D721Med (cell line): ENCODE measurements at regions not wholly inside any gene's neighbourhood (a gene's known extent, or its start where the extent isn't known, plus 50 kb on each side); places are given as distances from the start of the nearest gene placed in this dataset.

Experiments
- DNase-seq: peaks from one replicate; pipeline ENCODE4 v3.0.0; 2011; ENCODE audit warnings: low spot score; ENCODE audit not compliant: insufficient read length
- FAIRE-seq: peaks from 2 replicates; lab custom pipeline; 2011; peaks lifted over from hg19 to GRCh38; lab: Jason Lieb, UNC
- CTCF ChIP-seq: IDR thresholded peaks from 2 replicates; pipeline ENCODE4 v1.5.1; 2012; ENCODE audit warnings: mild to moderate bottlenecking, control low read depth; ENCODE audit not compliant: insufficient read depth; ENCODE audit errors: missing control alignments

- no peak for FAIRE-seq
- TF ChIP-seq CTCF: no peak
- no peak for DNase-seq
Measured at GRCh38 chr3:40962721-40963120, 236.6 kb upstream of the CTNNB1 start.

DNA sequence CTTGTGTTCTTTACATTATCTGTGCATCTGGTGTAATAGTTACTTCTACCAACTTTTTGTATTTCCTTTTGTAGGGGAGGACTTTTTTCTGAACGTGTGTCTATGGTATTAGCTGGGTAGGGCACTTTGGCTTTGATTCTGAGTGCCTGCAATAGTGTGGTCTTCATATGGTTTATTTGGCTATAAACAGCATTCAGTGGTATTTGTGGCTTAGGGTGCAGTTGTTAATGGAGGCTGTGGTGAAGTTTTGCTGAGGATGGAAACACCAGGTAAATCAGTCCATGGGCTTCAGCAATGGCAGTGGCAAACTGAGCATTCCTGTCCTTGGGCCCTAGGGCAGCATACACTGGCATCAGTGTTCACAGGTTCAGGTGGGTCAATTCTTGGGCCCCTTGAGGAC lies 230.6 kb upstream of the CTNNB1 start:
- no peak for DNase-seq
- no peak for TF ChIP-seq CTCF
- FAIRE-seq: no peak

GRCh38 chr3:40969341-40969740 lies 230.0 kb upstream of the CTNNB1 start:
- TF ChIP-seq CTCF: no peak
- DNase-seq: no peak
- no peak for FAIRE-seq

GRCh38 chr3:40969756-40970466 lies 229.4 kb upstream of the CTNNB1 start:
- DNase-seq (no peak), FAIRE-seq (no peak)
- no peak for TF ChIP-seq CTCF

- TF ChIP-seq CTCF: no peak
- FAIRE-seq: no peak
Measured at GRCh38 chr3:40971191-40972168, 227.8 kb upstream of the CTNNB1 start.

GRCh38 chr3:40972350-40972749 lies 227.0 kb upstream of the CTNNB1 start:
- no peak for TF ChIP-seq CTCF
- no peak for DNase-seq
- no peak for FAIRE-seq

More at GRCh38 chr3:40971191-40972168, 227.8 kb upstream of the CTNNB1 start:
- DNase-seq: no peak

DNA sequence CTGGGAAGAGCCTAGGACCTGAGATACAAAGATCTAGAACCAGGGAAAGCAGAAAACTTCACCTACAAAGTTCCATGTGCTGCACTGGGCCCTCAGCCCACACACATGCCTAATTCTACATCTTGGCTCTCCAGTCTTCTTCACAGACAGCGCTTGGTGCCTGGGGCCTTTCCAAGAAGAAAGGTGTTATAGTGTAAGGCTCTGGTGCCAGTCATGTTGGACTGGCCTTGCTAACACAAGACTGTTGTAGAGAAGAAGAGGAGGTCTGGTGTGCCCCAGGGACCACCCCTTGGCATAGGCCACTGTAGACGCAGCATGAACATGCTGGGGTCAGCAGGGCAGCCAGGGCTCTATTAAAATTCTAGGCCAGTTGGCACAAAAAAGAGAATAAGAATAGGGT lies 226.2 kb upstream of the CTNNB1 start:
- DNase-seq (no peak), FAIRE-seq (no peak)
- TF ChIP-seq CTCF: no peak
